GM19467 (cell line): ENCODE measurements at regions not wholly inside any gene's neighbourhood (a gene's known extent, or its start where the extent isn't known, plus 50 kb on each side); places are given as distances from the start of the nearest gene placed in this dataset.

ENCODE experiments used
- ATAC-seq: cut with Tn5 transposase; IDR thresholded peaks from one replicate; pipeline ENCODE4 v1.9.1; 2021; ENCODE audit warnings: mild to moderate bottlenecking, moderate library complexity; ENCODE audit not compliant: unreplicated experiment

DNA sequence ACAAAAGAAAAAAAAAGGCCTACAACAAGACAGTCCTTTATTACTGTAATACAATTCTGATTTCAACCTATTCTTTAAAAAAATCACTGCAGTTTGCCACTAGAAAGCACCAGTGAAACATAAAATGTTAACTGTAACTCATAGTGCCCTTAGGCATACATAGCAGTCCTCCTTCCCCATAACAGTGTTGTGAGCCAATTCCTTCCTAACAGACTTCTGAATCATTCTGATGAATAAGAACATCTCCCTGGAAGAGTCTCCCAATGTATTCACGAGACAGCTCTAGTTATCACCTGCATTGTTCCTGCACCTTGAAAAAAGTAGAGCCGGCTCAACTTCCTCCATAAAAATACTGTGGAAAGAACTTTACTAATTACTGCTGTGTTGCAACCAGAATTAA, 213.6 kb upstream of the FSCB start:
- ATAC-seq = no peak

DNA sequence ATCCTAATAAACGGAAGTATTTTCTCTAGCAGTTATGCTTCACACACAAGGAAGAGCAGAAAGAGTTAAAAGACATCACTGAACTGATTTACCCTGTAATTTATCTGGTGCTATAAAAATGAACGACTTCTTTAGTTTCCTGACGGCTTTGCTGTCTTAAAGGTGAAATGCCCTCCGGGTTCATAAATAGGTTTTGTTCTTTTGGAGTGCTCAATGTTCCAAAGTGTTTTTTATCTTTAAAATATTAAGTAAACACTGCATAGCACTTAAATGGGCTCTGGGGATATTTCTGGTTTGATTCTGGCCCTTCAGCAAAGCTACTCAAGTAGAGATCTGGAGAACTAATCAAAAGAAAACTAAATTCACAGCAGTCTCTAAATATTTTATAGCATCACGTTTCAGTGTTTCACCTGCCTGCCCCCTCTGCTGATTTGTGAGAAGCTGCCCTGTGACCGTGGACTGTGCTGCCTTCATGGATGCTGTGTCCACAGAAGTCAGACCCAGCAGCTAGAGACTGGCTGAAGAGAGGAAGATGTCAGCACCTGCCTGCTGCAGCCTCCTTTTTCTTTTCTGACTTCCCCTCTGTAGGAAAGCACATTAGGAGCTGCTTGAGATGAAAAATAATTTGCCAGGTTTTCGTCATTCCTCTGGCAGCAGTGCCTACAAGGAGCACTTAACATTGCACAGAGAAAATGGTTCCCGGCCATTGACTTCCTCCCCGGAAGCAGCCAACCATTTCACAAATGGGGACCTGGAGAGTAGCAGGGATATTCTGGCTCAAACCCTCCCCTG, 205.1 kb upstream of the FSCB start:
- ATAC-seq = no peak

DNA sequence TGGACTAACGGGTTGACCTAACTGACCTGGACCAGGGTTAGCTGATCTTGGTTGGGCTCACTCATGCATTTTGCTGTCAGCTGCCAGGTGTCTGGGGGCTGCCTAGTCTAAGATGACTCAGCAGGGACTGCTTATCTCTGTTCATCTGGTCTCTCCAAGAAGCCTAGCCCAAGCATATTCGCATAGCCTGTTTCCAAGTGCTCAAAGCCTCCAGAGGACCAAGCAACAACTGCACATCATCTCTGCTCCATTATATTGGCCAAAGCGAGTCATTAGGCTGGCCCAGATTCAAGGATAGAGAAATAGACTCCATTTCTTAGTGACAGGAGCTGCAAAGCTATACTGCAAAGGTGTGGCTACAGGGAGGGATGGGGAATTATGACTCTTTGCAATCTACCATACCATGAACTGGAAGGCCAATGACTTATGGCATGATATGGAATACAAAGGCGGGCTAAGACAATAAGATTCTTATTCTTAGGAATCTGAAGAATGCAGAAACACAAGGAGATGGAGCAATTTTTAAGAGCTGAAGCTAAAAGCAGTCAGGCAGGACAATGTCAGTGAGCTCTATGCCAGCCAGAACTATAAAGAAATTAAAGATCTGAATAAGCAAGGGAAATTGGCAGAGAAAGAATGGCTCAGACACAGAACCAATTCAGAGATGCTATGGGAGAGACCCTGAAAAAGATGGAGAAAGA, 194.6 kb upstream of the FSCB start:
- ATAC-seq = no peak

DNA sequence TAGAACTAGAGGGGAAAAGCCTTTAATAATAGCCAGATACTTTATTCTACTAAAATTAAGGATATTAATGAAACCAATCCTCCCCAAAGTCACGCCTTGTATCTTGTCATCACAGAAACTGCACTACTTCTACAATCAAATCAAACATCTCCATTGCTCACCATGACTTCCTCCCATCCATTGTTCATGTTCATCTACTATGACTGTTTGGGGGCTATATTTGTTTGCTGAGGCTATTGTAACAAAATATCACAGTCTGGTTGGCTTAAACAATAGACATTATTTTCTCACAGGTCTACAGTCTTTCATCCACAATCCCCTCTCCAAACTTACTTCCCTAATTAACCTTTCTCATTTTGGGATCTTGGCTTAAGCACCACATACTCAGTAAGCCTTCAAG, 193.6 kb upstream of the FSCB start:
- no peak for ATAC-seq

DNA sequence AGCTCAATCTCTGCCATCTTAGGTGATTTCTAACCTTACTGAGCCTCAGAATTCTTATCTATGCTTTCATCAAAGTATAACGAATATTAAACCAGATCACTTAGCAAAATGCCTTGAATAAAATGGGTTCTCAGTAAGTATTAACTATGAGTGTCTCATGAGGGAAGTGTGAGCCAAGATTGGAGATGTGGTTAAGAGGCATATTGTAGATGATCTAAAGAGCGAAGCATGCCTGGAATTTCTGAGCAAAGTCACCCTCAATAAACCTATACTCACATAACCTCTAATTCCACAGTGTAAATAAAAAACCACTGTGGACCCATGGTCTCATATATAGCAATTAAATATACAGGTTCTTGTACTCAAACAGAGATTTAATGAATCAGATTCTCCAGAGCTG, 193.1 kb upstream of the FSCB start:
- no peak for ATAC-seq

DNA sequence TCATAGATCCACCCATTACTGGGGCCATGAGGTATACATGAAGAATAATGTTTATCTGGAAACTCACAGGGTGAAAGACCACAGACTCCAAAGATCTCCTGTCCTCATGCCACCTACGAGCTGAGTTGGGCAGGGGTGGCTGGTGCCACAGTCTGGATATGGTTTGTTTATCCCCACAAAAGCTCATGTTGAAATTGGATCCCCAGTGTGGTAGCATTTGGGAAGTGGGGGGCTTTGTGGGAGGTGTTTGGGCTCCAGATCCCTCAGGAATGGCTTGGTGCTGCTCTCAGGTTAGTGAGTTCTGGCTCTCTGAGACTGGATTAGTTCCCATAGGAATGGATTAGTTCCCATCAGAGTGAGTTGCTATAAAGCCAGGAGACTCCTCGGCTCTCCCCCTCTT, 192.3 kb upstream of the FSCB start:
- no peak for ATAC-seq

DNA sequence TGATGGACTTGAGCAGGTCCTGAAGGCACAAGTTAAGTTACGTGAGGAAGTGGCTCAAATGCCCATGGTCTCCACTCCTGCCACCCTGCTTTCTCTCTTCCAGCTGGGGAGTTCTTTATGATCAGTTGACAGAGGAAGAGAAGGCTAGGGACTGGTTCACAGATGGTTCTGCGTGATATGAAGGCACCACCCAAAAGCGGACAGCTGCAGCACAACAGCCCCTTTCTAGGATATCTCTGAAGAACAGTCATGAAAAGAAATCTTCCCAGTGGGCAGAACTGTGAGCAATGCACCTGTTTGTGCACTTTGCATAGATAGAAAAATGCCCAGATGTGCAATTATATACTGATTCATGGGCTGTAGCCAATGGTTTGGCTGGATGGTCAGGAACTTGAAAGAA, 162.4 kb upstream of the FSCB start:
- no peak for ATAC-seq

DNA sequence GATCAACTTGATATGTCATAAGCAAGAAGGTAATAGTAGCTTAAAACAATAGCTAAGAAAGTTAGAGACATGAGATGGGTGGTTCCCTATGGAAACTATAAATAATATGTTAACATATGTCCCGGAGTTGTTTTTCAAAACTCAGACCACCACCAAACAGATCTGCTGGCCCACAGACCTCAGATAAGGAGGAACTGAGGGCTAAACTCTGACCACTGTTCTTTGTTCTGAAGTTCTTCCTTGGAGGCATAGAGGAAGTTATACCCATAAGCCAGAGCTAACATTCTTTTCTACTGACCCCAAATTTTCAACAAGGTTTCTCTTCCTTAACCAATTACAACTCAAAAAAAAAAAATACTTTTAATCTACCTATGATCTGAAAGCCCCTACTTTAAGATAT, 156.1 kb upstream of the FSCB start:
- ATAC-seq = no peak

DNA sequence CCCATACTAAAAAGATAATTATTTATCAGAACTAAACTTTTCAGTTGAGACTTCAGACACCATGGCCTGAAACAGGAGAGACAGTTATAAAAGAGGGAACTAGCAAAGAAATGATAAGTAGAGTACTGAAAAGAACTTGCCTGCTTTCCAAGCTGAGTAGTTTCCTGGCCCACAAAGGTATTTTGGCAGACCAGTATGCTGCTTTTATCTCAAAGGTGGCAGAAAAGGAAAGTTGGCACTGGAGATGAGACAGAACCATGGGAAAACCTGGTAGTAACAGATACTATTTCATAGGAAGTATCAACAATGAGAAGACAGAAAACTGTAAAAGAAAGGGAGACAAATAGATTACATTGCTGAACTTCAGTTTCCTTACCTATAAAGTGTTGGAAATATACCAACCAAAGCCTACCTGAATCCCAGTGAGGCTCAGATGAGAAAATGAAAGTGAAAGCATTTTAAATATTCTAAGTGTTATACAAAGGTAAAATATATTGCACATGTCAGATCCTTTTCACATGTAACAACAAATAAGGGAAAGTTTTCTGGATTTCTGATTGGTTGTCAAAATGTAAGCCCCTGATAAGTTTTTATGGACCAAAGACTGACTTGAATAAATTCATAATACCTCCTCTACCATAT, 155.3 kb upstream of the FSCB start:
- ATAC-seq = no peak

DNA sequence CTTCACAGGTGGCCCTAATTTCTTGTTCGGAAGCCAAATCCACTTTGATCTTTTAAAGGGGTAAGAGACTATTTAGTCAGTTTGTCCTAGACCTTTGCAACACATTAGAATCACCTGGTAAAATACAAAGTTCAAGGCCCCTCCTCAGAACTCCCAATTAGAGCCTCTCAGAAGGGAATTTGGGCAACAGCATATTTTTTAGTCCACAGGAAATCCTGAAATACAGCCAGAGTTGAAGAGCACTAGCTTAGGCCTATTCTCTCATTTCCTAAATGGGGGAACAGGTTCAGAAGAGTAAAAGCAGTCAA, 151.3 kb upstream of the FSCB start:
- ATAC-seq = no peak

DNA sequence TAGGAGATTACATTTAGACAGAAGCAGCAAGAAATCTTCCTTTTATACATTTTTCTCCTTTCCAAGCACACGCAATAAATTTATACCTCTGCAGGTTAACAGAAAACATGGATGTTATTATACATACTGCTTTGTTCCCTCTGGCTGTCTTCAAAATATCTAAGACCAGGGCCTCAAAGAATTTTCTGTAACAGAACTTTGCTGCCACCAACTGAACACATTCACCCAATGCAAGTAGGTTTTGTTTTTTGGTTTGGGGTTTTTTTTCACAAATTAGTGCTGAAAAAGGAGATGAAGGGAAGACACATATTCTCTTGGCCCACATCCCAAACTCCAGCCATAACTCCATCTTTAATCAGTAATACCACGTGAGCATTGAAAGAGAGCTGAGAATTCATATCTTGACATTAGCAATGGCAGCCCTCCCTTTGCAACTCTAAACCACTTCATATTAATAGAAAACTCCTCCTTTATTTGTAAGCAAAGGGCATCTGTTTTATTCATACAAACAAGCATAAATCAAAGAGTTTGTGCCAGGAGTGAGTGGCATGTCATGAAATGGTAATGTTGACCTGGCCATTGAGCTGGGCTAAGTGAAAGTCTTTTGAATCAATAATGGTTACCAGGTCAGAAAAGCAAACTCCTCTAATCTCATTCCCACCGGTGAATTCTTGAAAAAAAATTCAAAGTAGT, 150.8 kb upstream of the FSCB start:
- ATAC-seq = no peak

DNA sequence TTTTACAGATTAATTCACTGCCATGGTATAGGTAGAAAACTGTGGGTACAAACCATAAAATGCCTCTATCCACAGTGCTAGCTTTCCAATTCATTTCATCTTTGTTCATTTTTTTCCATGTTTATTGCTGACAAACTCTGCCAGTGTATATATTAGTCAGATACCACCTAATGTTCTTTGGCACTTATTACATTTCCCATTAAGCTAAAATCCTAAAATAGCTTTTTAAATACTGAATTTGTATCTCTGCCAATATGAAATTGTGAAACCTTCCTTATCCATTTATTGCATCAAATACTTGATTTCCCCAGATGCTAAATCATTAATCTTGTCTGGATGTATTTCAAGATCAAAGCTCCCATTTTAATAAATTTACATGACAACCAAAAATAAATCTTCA, 150.1 kb upstream of the FSCB start:
- ATAC-seq = no peak

DNA sequence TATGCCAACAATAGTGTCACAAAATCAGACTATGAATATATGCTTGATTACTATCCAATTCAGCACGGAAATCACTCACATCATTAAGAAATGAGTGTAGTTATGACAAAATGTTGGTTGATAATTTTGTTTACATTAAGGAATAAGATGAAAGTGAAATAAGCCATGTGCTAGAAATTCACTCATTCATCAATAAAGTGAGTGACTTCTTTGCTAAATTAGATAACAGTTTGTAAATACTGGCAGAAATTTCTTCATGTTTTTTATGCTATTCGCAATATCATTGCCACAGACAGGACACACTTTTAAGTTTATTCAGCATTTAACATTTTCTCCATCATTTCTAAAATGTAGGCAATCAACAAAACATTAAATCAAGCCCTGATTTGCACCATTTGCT, 147.5 kb upstream of the FSCB start:
- ATAC-seq = no peak

DNA sequence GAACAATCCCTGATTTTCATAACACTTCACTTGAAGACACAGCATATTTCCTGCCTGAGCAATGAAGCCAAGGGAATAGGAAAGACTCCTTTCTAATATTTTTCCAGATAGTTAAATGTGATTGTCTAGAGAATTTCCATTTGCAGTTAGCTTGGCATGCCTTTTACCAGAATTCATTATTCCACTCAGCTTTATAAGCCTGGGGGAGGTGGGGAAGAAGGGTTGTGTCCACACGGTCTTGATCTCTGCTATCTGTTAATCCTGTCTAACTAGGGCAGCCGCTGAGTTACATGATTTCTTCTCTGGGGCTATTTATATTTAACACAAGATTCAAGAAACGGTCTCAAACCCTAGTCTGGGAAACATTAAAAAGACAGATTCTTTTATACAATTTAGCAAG, 146.6 kb upstream of the FSCB start:
- no peak for ATAC-seq

DNA sequence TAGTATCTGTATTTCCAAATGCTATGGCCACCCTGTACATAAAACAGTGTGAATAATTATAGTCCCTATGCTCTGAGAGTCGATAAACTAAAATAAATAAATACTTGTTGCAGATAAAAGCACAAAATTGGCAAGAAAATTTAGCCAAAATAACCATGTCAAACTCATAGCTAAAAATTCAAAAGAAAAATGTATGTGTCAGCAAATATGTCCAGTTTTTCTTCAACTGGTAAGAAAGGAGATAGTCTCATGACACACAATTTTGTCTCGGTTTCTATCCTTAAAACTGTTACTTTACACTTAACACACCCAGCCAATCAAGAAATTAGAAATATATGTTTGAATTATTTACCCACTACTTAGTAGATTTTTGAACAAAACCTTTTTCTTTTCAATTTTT, 145.6 kb upstream of the FSCB start:
- no peak for ATAC-seq

DNA sequence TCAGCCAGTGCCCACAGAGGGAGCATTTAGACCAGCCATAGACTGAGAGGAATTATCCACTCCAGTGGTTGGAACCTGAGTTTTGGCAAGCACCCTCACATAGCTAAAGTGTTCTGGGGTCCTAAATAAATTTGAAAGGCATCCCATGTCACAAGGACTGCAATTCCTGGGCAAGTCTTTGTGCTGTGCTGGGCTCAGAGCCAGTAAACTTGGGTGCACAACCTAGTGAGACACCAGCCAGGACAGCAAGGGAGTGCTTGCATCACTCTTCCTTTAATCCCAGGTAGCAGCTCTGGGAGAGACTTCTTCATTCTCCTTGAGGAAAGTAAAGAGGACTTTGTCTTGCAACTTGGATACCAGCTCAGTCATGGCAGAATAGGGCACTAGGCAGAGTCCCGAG, 142.0 kb upstream of the FSCB start:
- ATAC-seq = no peak

DNA sequence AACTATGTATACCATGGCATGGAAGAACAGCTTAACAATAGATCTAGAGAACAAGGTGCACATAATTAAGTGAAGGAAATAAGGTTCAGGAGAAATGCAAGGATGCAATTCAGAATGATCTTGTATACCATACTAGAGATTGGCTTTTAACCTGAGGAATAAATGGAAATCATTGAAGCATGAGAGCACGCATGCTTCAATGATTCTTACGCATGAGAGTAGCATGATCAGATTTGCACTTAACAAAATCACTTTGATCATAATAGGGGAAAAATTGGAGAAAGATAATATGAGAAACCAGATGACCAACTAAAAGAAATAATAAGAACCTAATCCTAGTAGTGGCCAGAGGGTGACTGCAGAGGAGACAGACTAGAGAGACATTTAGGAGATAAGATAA, 133.3 kb upstream of the FSCB start:
- ATAC-seq = no peak

DNA sequence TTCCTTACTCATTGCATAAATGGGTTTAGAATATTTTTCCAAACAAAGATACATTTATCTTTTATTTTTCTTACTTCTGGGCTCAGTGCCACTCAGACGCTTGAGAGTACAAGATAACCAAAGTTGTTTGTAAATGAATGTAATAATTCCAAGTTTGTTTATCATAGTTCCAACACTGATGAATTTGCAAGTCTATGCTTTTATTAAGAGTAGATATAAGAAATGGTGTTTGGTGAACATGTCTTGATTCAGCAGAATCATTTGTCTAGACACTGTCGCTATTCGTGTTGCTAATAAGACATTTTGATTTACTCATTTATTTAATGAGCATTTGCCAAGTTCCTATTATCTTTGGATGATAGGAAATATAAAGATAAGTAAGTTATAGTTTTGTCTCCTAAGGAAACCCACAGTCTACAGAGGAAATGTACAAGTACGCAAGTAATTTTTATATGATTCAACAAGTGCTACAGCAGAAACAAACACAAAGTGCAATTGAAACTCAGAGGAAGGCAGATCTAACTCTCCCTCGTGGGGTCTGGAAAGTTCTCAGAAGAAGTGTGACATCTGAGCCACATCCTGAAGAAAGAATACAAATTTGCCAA, 132.8 kb upstream of the FSCB start:
- ATAC-seq = no peak

DNA sequence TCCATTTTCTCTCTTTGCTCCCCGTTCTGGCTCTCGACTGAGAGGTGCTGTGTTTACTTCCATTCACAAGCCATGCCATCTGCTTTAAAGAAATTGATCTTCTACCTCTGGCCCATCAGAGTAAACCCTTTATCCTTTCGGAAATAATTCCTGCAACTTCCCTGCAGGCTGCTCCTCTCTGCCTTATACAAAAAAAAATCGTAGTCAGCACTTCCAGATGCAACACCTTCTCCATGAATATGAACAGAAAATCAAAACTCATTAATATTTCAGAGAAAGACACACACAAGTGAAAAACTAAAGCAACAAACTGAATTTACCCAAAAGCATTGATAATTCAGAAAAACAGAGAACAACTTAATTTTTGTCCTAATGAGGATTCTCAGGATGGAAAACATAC, 127.6 kb upstream of the FSCB start:
- no peak for ATAC-seq

DNA sequence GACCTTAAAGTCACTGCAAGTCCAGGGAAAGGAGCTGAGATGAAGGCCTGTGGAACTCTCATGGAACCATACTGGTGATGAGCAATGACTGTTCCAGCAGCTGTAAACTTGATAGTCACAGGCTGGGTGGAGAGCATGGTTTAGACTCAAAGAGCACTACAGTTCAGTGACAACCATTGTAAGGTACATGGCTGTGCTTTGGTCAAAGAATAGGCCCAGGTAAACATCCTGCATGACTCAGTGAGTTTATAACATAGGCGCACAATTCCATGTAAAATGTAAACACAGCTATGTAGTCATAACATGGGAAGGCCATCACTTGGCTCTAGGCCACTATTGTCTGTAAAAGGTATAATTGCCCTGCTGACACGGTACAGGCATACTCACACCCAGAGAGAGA, 119.3 kb upstream of the FSCB start:
- no peak for ATAC-seq

DNA sequence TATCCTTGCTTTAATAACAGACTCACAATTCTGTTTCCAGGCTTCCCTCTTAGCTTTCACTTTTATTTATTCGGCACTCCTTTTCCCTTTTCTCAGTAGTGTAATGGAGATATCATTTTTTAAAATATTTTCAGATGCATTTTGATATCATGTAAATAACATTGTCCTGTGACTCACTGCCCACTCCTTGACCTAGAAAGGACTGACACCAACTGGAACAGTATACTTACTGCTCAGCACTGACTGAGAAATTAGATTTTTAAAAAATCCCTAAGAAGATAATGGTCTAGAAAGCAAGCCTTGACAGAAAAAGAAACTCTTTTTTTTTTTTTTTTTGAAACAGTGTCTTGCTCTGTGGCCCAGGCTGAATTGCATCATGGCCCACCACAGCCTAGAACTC, 118.0 kb upstream of the FSCB start:
- ATAC-seq = no peak
